KMS-11 (cell line): ENCODE measurements at regions not wholly inside any gene's neighbourhood (a gene's known extent, or its start where the extent isn't known, plus 50 kb on each side); places are given as distances from the start of the nearest gene placed in this dataset.

Source experiments
- H2AFZ ChIP-seq: fragments of 200-600 bp; sonication (generic); 2 replicates; pipeline ENCODE4 v1.6.1; 2016; ENCODE audit warnings: antibody characterized with exemption, mixed run types, low read depth
- H3K27ac ChIP-seq: fragments of 200-600 bp; sonication (generic); 2 replicates; pipeline ENCODE4 v1.6.1; 2016; ENCODE audit warnings: mild to moderate bottlenecking, mixed run types
- H3K27me3 ChIP-seq: fragments of 200-600 bp; sonication (generic); 2 replicates; pipeline ENCODE4 v1.6.1; 2017; ENCODE audit warnings: mild to moderate bottlenecking, low read depth, mixed run types, moderate library complexity; ENCODE audit not compliant: insufficient read depth
- H3K36me3 ChIP-seq: fragments of 200-600 bp; sonication (generic); 2 replicates; pipeline ENCODE4 v1.6.1; 2017; ENCODE audit warnings: mild to moderate bottlenecking, mixed run types; ENCODE audit not compliant: insufficient read depth
- H3K4me1 ChIP-seq: fragments of 200-600 bp; sonication (generic); 2 replicates; pipeline ENCODE4 v1.6.1; 2016; ENCODE audit warnings: mild to moderate bottlenecking, low read depth, mixed run types; ENCODE audit not compliant: poor library complexity, severe bottlenecking
- H3K4me2 ChIP-seq: fragments of 200-600 bp; sonication (generic); 2 replicates; pipeline ENCODE4 v1.7.0; 2016; ENCODE audit warnings: mild to moderate bottlenecking, mixed run types
- H3K4me3 ChIP-seq: fragments of 200-600 bp; sonication (generic); IDR thresholded peaks from 2 replicates; pipeline ENCODE4 v1.6.1; 2017; ENCODE audit warnings: low read depth, low read length, mixed read lengths; ENCODE audit not compliant: insufficient read depth
- H3K79me2 ChIP-seq: fragments of 200-600 bp; sonication (generic); 2 replicates; pipeline ENCODE4 v1.6.1; 2016; ENCODE audit warnings: low read depth, mixed run types; ENCODE audit not compliant: insufficient read depth
- H3K9ac ChIP-seq: fragments of 200-600 bp; sonication (generic); 2 replicates; pipeline ENCODE4 v1.6.1; 2016; ENCODE audit warnings: mild to moderate bottlenecking, mixed run types
- H4K20me1 ChIP-seq: fragments of 200-600 bp; sonication (generic); 2 replicates; pipeline ENCODE4 v1.6.1; 2016; ENCODE audit warnings: mild to moderate bottlenecking, mixed run types; ENCODE audit not compliant: insufficient read depth
- CTCF ChIP-seq: fragments of 200-600 bp; sonication (generic); conservative IDR thresholded peaks from 2 replicates; pipeline ENCODE4 v1.6.1; 2017; ENCODE audit warnings: low read depth, mild to moderate bottlenecking, antibody characterized with exemption, low read length, moderate library complexity, mixed read lengths

DNA sequence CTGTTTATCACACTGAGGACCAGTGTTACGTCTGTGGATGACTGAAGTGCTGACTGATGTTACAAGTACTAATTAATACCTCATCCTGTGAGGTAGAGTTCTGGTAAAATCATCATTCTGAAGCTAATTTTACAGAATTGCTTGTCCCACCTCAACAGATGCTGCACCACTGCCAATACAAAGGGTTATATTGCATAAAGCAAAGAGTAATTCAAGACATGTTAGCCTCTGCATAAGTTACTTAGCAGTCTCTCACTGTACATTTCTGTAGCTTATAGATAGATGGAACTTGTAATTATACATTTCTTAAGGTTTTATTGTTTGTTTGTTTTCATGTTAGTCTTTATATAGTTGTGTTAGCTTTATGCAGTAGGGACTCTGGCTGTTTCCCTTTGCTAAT is 513.6 kb downstream of the ANXA1 start:
- Histone ChIP-seq H2AFZ (no peak overlapping the region), H4K20me1 (no peaks in the 10 kb centered on the region), H3K36me3 (no peaks in the 10 kb centered on the region), H3K4me2 (no peak overlapping the region), H3K27ac (no peak overlapping the region), H3K9ac (no peak overlapping the region), H3K27me3 (no peaks in the 10 kb centered on the region), H3K79me2 (no peaks in the 10 kb centered on the region), H3K4me3 (no peak overlapping the region), H3K4me1 (no peaks in the 10 kb centered on the region)
- TF ChIP-seq CTCF: no peak

- H3K27ac ChIP-seq: no peak overlapping the region
- H3K36me3 ChIP-seq: no peaks in the 10 kb centered on the region
- H3K9ac ChIP-seq: no peak overlapping the region
- no peak overlapping the region for H2AFZ ChIP-seq
- TF ChIP-seq CTCF: no peak
- no peak overlapping the region for H3K4me2 ChIP-seq
- H3K27me3 ChIP-seq: no peaks in the 10 kb centered on the region
- peaks cover 3% of the 10 kb centered on the region for H3K4me1 ChIP-seq
- H3K4me3 ChIP-seq: no peak overlapping the region
- H3K79me2 ChIP-seq: no peaks in the 10 kb centered on the region
- no peaks in the 10 kb centered on the region for H4K20me1 ChIP-seq
Observed at GRCh38 chr9:73667749-73668148, 516.1 kb downstream of the ANXA1 start.

DNA sequence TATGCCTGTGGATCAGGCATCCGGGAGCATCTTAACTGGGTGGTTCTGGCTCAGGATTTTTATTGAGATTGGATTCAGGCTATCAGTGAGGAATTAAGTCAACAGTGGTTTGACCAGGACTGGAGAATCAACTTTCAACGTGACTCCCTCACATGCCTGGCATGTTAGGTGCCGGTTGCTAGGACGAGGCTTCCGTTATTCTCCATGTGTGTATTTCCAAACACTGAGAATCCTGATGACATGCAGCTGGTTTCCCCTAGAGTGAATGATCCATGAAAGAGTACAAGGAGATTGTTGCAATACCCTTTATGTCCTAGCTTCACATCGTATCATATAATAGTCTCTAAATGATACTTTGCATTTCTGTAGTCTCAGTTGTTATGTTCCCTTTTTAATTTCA is 529.2 kb downstream of the ANXA1 start:
- Histone ChIP-seq H3K4me3 (no peak overlapping the region), H3K4me1 (no peaks in the 10 kb centered on the region), H3K9ac (no peak overlapping the region), H3K27ac (no peak overlapping the region), H4K20me1 (no peaks in the 10 kb centered on the region), H3K4me2 (no peak overlapping the region), H2AFZ (no peak overlapping the region), H3K79me2 (no peaks in the 10 kb centered on the region), H3K36me3 (no peaks in the 10 kb centered on the region), H3K27me3 (no peaks in the 10 kb centered on the region)
- TF ChIP-seq CTCF: no peak

- Histone ChIP-seq H3K9ac (no peak overlapping the region), H3K27ac (no peak overlapping the region), H3K4me3 (no peak overlapping the region), H2AFZ (no peak overlapping the region), H3K27me3 (no peaks in the 10 kb centered on the region), H3K4me2 (no peak overlapping the region), H3K4me1 (no peaks in the 10 kb centered on the region), H4K20me1 (no peaks in the 10 kb centered on the region), H3K79me2 (no peaks in the 10 kb centered on the region), H3K36me3 (no peaks in the 10 kb centered on the region)
- TF ChIP-seq CTCF: no peak
Observed at GRCh38 chr9:73682789-73683188, 531.1 kb downstream of the ANXA1 start.
